Activated T-helper 17 cell treated with anti-CD3 and anti-CD28 coated beads, Interleukin-2, amount 50 U/mL, for 72 hours (primary cell): ENCODE measurements at regions not wholly inside any gene's neighbourhood (a gene's known extent, or its start where the extent isn't known, plus 50 kb on each side); places are given as distances from the start of the nearest gene placed in this dataset.

Experiments
- ATAC-seq: fragments of 150-1000 bp; cut with Tn5 transposase; replicated peaks from 2 replicates; pipeline ENCODE4 v1.10.0; 2021; ENCODE audit warnings: mild to moderate bottlenecking, moderate library complexity
- H3K27ac Mint-ChIP-seq: one replicate; pipeline ENCODE4 v1.8.0; 2022; ENCODE audit warnings: mixed read lengths
- H3K27me3 Mint-ChIP-seq: one replicate; pipeline ENCODE4 v1.8.0; 2022; ENCODE audit warnings: mixed read lengths
- H3K36me3 Mint-ChIP-seq: one replicate; pipeline ENCODE4 v1.8.0; 2022; ENCODE audit warnings: low read depth, mild to moderate bottlenecking, mixed read lengths
- H3K4me1 Mint-ChIP-seq: one replicate; pipeline ENCODE4 v1.8.0; 2022; ENCODE audit warnings: mixed read lengths
- H3K4me3 Mint-ChIP-seq: one replicate; pipeline ENCODE4 v1.8.0; 2022; ENCODE audit warnings: mild to moderate bottlenecking, mixed read lengths
- H3K9me3 Mint-ChIP-seq: one replicate; pipeline ENCODE4 v1.8.0; 2022; ENCODE audit warnings: mixed read lengths

DNA sequence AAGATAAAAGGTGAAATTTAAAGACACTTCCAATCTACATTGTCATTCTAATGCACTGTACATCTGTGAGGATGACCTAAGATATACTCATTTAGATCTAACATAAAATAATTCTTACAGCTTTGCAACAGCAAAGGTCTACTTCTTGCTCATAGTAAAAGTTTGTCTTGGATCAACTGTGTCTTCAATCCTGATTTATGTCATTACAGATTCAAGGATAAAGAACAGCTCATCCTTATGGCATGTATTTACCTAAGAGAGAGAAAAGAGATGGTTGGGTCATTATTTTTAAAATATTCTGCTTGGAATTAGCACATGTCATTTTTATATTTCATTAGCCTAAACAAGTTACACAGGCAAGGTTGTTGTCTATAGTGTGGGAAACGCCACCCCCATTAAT, 2193.1 kb downstream of the PCDH9 start:
- H3K9me3 Mint-ChIP-seq: peaks cover 6% of the 10 kb centered on the region
- no peak for ATAC-seq
- no peaks in the 10 kb centered on the region for H3K27me3 Mint-ChIP-seq
- no peaks in the 10 kb centered on the region for H3K36me3 Mint-ChIP-seq
- no peak overlapping the region for H3K4me3 Mint-ChIP-seq
- no peak overlapping the region for H3K27ac Mint-ChIP-seq
- H3K4me1 Mint-ChIP-seq: no peaks in the 10 kb centered on the region

DNA sequence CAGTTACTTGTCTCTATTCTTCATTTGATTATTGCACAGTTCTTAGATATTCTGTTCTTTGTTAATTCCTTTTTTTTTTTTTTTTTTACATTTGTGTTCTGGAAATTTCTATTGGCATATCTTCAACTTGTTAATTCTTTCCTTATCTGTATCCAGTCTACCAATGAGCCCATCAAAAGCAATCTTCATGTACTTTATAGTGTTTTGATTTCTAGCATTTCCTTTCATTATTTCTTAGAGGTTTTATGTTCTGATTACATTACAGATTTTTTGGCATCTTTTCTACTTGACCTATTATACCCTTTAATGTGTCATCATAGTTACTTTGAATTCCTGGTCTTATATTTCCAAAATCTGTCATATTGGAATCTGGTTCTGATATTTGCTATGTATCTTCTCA, 2194.8 kb downstream of the PCDH9 start:
- Mint-ChIP-seq H3K4me3 (no peak overlapping the region), H3K4me1 (no peaks in the 10 kb centered on the region), H3K9me3 (peaks cover 6% of the 10 kb centered on the region), H3K36me3 (no peaks in the 10 kb centered on the region), H3K27me3 (no peaks in the 10 kb centered on the region), H3K27ac (no peak overlapping the region)
- ATAC-seq: no peak

- no peak for ATAC-seq
- Mint-ChIP-seq H3K4me3 (no peak overlapping the region), H3K27ac (no peak overlapping the region), H3K9me3 (peaks cover 6% of the 10 kb centered on the region), H3K36me3 (no peaks in the 10 kb centered on the region), H3K27me3 (no peaks in the 10 kb centered on the region), H3K4me1 (no peaks in the 10 kb centered on the region)
Measured at GRCh38 chr13:65034266-65034665, 2195.9 kb downstream of the PCDH9 start.

- peaks cover 6% of the 10 kb centered on the region for H3K9me3 Mint-ChIP-seq
- ATAC-seq: no peak
- H3K4me1 Mint-ChIP-seq: no peaks in the 10 kb centered on the region
- H3K36me3 Mint-ChIP-seq: no peaks in the 10 kb centered on the region
- H3K4me3 Mint-ChIP-seq: no peak overlapping the region
- no peak overlapping the region for H3K27ac Mint-ChIP-seq
- H3K27me3 Mint-ChIP-seq: no peaks in the 10 kb centered on the region
Measured at GRCh38 chr13:65032825-65033224, 2197.3 kb downstream of the PCDH9 start.

DNA sequence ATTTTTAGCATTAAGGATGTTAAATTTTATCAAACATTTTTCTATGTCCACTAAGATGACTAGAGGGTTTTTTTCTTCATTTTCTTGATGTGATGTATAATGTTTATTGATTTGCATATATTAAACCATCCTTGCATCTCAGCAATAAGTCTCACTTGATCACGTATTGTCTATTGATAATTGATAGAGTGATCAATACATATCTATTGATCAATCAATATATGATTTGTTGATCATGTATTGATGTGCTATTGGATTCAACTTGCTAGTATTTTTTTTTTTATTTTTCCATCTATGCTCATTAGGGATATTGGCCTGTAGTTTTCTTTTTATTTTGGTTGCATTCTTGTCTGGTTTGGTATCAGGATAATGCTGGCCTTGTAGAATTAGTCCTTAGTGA, 2202.0 kb downstream of the PCDH9 start:
- no peak for ATAC-seq
- no peaks in the 10 kb centered on the region for H3K36me3 Mint-ChIP-seq
- H3K9me3 Mint-ChIP-seq: peaks cover 9% of the 10 kb centered on the region
- H3K27me3 Mint-ChIP-seq: no peaks in the 10 kb centered on the region
- no peak overlapping the region for H3K27ac Mint-ChIP-seq
- H3K4me1 Mint-ChIP-seq: no peaks in the 10 kb centered on the region
- no peak overlapping the region for H3K4me3 Mint-ChIP-seq

DNA sequence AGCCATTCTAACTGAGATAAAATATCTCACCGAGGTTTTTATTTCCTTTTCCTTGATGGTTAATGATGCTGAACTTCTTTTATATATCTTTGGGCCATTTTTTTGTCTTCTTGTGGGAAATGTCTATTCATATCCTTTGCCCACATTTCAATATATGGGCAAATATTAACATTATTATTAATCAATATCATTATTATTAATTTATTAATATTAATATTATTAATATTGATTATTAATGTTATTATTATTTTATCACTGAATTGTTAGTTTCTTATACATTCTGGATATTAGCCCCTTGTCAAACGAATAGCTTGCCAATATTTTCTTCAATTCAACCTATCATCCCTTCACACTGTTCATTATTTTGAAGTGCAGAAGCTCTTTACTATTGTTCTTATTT, 2203.6 kb downstream of the PCDH9 start:
- H3K27ac Mint-ChIP-seq: no peak overlapping the region
- H3K27me3 Mint-ChIP-seq: no peaks in the 10 kb centered on the region
- no peak overlapping the region for H3K4me3 Mint-ChIP-seq
- no peaks in the 10 kb centered on the region for H3K4me1 Mint-ChIP-seq
- H3K9me3 Mint-ChIP-seq: peaks cover 18% of the 10 kb centered on the region
- ATAC-seq: no peak
- H3K36me3 Mint-ChIP-seq: no peaks in the 10 kb centered on the region

DNA sequence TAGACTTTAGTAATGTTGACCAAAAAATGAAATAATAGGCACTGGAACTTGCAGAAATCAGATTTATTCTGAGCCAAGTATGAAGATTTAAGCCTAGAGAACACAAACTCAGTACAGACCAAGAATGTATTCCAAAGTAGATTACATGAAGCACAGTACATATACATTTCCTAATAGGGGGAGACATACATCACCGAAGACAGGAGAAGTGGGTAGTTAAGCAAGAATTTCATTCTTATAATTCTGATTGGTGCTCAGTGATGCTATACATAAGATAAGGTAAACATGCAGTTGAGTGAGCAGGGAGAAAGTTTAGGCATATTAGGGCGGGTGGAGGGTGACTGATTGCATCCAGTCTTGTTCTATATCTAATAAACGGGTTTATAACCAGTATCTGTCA, 2218.8 kb downstream of the PCDH9 start:
- Mint-ChIP-seq H3K9me3 (peaks cover 6% of the 10 kb centered on the region), H3K27me3 (no peaks in the 10 kb centered on the region), H3K4me3 (no peak overlapping the region), H3K27ac (no peak overlapping the region), H3K4me1 (no peaks in the 10 kb centered on the region), H3K36me3 (no peaks in the 10 kb centered on the region)
- no peak for ATAC-seq

GRCh38 chr13:64997438-64997837, 2232.7 kb downstream of the PCDH9 start:
- H3K4me3 Mint-ChIP-seq: no peak overlapping the region
- no peak for ATAC-seq
- no peak overlapping the region for H3K27ac Mint-ChIP-seq
- no peaks in the 10 kb centered on the region for H3K4me1 Mint-ChIP-seq
- H3K9me3 Mint-ChIP-seq: peaks cover 8% of the 10 kb centered on the region
- H3K27me3 Mint-ChIP-seq: no peaks in the 10 kb centered on the region
- no peaks in the 10 kb centered on the region for H3K36me3 Mint-ChIP-seq

DNA sequence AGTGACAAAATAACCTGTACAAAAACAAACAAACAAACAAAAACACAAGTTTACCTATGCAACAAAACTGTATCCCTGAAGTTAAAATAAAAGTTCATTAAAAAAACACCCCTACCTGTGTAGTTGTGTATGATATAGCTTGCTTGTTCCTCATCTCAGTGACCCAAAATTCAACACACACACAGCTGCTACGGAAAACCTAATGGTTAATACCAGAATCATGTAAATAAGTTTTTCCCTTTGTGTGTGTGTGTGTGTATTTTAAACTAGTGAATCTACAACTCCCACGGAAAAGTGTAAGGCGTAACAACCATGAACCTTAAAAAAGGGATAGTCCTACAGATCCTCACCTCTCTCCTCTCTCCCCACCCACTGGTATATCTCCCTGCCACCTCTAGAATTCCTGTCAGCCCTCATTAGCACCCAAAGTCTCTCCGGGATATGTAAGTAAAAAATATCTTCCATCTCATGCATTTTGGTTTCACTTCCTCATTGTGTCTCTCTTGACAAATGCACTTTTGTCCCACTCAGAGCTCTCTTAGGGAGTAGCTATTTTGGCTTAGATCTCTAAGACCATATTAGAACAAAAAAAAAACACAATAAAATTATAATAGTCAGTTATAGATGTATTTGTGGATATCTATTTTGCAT, 2236.5 kb downstream of the PCDH9 start:
- Mint-ChIP-seq H3K36me3 (no peaks in the 10 kb centered on the region), H3K4me3 (no peak overlapping the region), H3K27me3 (no peaks in the 10 kb centered on the region), H3K27ac (no peak overlapping the region), H3K9me3 (peaks cover 8% of the 10 kb centered on the region), H3K4me1 (no peaks in the 10 kb centered on the region)
- no peak for ATAC-seq

GRCh38 chr13:64992314-64992713, 2237.8 kb downstream of the PCDH9 start:
- Mint-ChIP-seq H3K27me3 (no peaks in the 10 kb centered on the region), H3K9me3 (peaks cover 8% of the 10 kb centered on the region), H3K4me1 (no peaks in the 10 kb centered on the region), H3K27ac (no peak overlapping the region), H3K4me3 (no peak overlapping the region), H3K36me3 (no peaks in the 10 kb centered on the region)
- no peak for ATAC-seq

DNA sequence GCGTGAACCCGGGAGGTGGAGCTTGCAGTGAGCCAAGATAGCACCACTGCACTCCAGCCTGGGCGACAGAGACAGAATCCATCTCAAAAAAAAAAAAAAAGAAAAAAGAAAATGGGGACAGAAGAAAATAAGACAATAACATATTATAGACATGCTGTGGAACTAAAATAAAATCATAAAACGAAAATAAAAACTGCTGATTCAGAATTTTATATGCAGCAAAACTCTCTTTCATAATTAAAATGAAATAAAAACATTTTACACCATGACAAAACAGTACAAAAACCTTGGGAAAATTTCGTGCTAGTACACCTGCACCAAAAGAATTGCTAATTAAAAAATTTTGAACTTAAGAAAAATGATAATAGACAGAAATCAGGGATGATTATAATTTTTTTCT, 2245.1 kb downstream of the PCDH9 start:
- Mint-ChIP-seq H3K9me3 (peaks cover 12% of the 10 kb centered on the region), H3K4me1 (no peaks in the 10 kb centered on the region), H3K36me3 (no peaks in the 10 kb centered on the region), H3K4me3 (no peak overlapping the region), H3K27ac (no peak overlapping the region), H3K27me3 (no peaks in the 10 kb centered on the region)
- no peak for ATAC-seq

GRCh38 chr13:64962404-64962803, 2267.7 kb downstream of the PCDH9 start:
- H3K9me3 Mint-ChIP-seq: peaks cover 17% of the 10 kb centered on the region

DNA sequence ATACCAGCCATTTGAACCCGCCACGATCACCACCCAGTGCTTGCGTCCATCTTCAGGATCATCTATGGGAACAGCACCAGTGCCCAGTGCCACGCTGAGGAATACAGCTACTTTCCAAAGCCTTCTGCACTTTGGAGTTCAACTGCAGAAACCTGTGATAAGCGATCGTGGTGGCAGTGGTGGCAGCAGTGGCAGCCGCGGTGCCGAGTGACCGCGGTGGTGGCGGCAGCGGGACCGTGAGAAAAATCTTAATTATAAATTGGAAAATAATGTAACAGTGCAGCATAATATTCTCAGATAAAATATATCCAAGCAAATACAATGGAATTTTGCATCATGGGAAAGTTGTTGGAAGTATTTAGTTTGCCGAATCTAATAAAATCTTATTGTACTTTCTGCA, 2270.9 kb downstream of the PCDH9 start:
- no peaks in the 10 kb centered on the region for H3K36me3 Mint-ChIP-seq
- no peak overlapping the region for H3K27ac Mint-ChIP-seq
- peaks cover 7% of the 10 kb centered on the region for H3K9me3 Mint-ChIP-seq
- no peak overlapping the region for H3K4me3 Mint-ChIP-seq
- H3K4me1 Mint-ChIP-seq: no peaks in the 10 kb centered on the region
- no peak for ATAC-seq
- H3K27me3 Mint-ChIP-seq: no peaks in the 10 kb centered on the region

More at GRCh38 chr13:64962404-64962803, 2267.7 kb downstream of the PCDH9 start:
- no peak overlapping the region for H3K27ac Mint-ChIP-seq
- no peaks in the 10 kb centered on the region for H3K36me3 Mint-ChIP-seq
- no peaks in the 10 kb centered on the region for H3K27me3 Mint-ChIP-seq
- no peaks in the 10 kb centered on the region for H3K4me1 Mint-ChIP-seq
- no peak for ATAC-seq
- H3K4me3 Mint-ChIP-seq: no peak overlapping the region

- Mint-ChIP-seq H3K4me1 (no peaks in the 10 kb centered on the region), H3K27ac (no peak overlapping the region), H3K27me3 (no peaks in the 10 kb centered on the region), H3K36me3 (no peaks in the 10 kb centered on the region), H3K9me3 (peaks cover 7% of the 10 kb centered on the region), H3K4me3 (no peak overlapping the region)
- no peak for ATAC-seq
Measured at GRCh38 chr13:64958106-64958505, 2272.0 kb downstream of the PCDH9 start.

GRCh38 chr13:64938660-64939059, 2291.5 kb downstream of the PCDH9 start:
- H3K27ac Mint-ChIP-seq: no peak overlapping the region
- no peak overlapping the region for H3K4me3 Mint-ChIP-seq
- ATAC-seq: no peak
- no peaks in the 10 kb centered on the region for H3K27me3 Mint-ChIP-seq
- H3K36me3 Mint-ChIP-seq: no peaks in the 10 kb centered on the region
- no peaks in the 10 kb centered on the region for H3K4me1 Mint-ChIP-seq
- peaks cover 11% of the 10 kb centered on the region for H3K9me3 Mint-ChIP-seq

DNA sequence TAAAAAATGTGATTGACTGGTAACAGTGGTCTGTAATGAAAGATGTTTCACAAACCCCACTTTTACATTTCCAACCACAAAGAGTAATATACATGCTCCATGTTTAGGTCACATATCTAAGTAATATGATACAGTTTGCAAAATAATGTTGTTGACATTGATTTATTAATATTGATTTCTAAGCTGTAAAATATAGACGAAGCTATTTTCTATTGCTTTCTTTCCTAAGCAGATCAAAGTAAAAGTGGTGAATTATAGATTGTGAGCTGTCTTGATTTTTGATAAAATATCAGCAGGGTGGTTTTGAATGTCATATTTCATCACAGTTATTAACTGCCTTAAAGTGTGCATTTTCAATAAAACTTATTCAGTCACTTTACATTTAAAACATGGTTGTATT, 2292.8 kb downstream of the PCDH9 start:
- no peaks in the 10 kb centered on the region for H3K36me3 Mint-ChIP-seq
- H3K4me3 Mint-ChIP-seq: no peak overlapping the region
- no peaks in the 10 kb centered on the region for H3K4me1 Mint-ChIP-seq
- no peak overlapping the region for H3K27ac Mint-ChIP-seq
- H3K27me3 Mint-ChIP-seq: no peaks in the 10 kb centered on the region
- H3K9me3 Mint-ChIP-seq: peaks cover 11% of the 10 kb centered on the region
- ATAC-seq: no peak
